Mesendoderm (in vitro differentiated cells): ENCODE measurements at regions not wholly inside any gene's neighbourhood (a gene's known extent, or its start where the extent isn't known, plus 50 kb on each side); places are given as distances from the start of the nearest gene placed in this dataset.

Experiments
- DNase-seq: peaks from one replicate; pipeline ENCODE4 v3.0.0; 2013
- H2AK5ac ChIP-seq: 2 replicates; pipeline ENCODE4 v1.6.1; 2013; ENCODE audit warnings: low read length, inconsistent platforms
- H2BK120ac ChIP-seq: 2 replicates; pipeline ENCODE4 v1.6.1; 2013; ENCODE audit warnings: low read depth, mild to moderate bottlenecking, low read length, moderate library complexity, mixed read lengths
- H2BK15ac ChIP-seq: replicated peaks from 2 replicates; pipeline ENCODE4 v1.6.1; 2013; ENCODE audit warnings: low read depth, mild to moderate bottlenecking, moderate library complexity
- H2BK5ac ChIP-seq: 2 replicates; pipeline ENCODE4 v1.6.1; 2013; ENCODE audit warnings: low read length, inconsistent platforms
- H3K18ac ChIP-seq: 2 replicates; pipeline ENCODE4 v1.6.1; 2013; ENCODE audit warnings: mild to moderate bottlenecking, low read length, mixed read lengths
- H3K23ac ChIP-seq: one replicate; pipeline ENCODE4 v1.6.1; 2013; ENCODE audit warnings: low read length
- H3K27ac ChIP-seq: 2 replicates; pipeline ENCODE4 v1.5.1; 2013; ENCODE audit warnings: low read depth, mild to moderate bottlenecking, inconsistent platforms, low read length, moderate library complexity
- H3K27me3 ChIP-seq: 2 replicates; pipeline ENCODE4 v1.6.1; 2013; ENCODE audit warnings: low read length, control low read depth, mild to moderate bottlenecking, inconsistent platforms; ENCODE audit not compliant: insufficient read depth, poor library complexity
- H3K36me3 ChIP-seq: 2 replicates; pipeline ENCODE4 v1.6.1; 2013; ENCODE audit warnings: low read length, inconsistent platforms; ENCODE audit not compliant: control insufficient read depth, insufficient read depth
- H3K4ac ChIP-seq: one replicate; pipeline ENCODE4 v1.6.1; 2013; ENCODE audit warnings: low read depth, mild to moderate bottlenecking, low read length, moderate library complexity
- H3K4me1 ChIP-seq: 2 replicates; pipeline ENCODE4 v1.6.1; 2013; ENCODE audit warnings: low read depth, low read length, inconsistent platforms; ENCODE audit not compliant: control insufficient read depth
- H3K4me2 ChIP-seq: 2 replicates; pipeline ENCODE4 v1.6.1; 2013; ENCODE audit warnings: low read length
- H3K4me3 ChIP-seq: 2 replicates; pipeline ENCODE4 v1.5.1; 2013; ENCODE audit warnings: mild to moderate bottlenecking, low read length
- H3K56ac ChIP-seq: one replicate; pipeline ENCODE4 v1.6.1; 2013; ENCODE audit warnings: low read length
- H3K79me1 ChIP-seq: 2 replicates; pipeline ENCODE4 v1.6.1; 2013; ENCODE audit warnings: low read length, inconsistent platforms
- H3K79me2 ChIP-seq: 2 replicates; pipeline ENCODE4 v1.6.1; 2013; ENCODE audit warnings: mild to moderate bottlenecking, low read length; ENCODE audit not compliant: control insufficient read depth, insufficient read depth
- H3K9ac ChIP-seq: 2 replicates; pipeline ENCODE4 v1.6.1; 2013; ENCODE audit warnings: low read length, inconsistent platforms
- H4K5ac ChIP-seq: one replicate; pipeline ENCODE4 v1.6.1; 2013; ENCODE audit warnings: low read length
- H4K8ac ChIP-seq: one replicate; pipeline ENCODE4 v1.6.1; 2013; ENCODE audit warnings: low read depth, mild to moderate bottlenecking, control low read depth, low read length, moderate library complexity
- WGBS: extraction: QIAGEN DNeasy Blood & Tissue Kit; methylation state at CpG from one replicate; pipeline ENCODE4 v1.1.7; 2013; ENCODE audit warnings: low lambda C conversion rate, missing lambda C conversion rate; ENCODE audit not compliant: insufficient coverage; ENCODE audit errors: extremely low coverage; 5-methylcytosine and 5-hydroxymethylcytosine counted together

DNA sequence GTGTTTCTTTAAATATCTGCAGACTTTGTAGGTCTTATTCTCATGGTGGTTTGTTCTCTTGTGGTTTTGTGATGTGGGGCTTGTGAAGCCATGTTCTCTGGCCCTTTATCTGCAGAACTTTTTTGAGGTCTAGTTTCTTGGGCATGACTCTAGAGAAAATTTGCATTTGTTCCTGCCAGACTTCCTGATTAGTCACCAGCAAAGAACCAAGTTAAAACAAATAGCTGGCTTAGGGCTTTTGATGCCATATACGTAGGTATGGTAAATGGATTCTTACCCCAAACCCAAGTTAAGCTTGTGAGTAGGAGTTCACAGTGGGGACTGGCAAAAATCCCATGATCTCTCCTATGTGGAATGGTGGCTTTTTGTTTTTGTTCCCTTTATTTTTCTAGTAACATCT lies 68.7 kb upstream of the IRX3 start:
- no peak overlapping the region for H3K27ac ChIP-seq
- H3K18ac ChIP-seq, result no peak overlapping the region
- no peak overlapping the region for H2AK5ac ChIP-seq
- no peak overlapping the region for H4K5ac ChIP-seq
- no peaks in the 10 kb centered on the region for H3K79me1 ChIP-seq
- H3K9ac ChIP-seq, result no peak overlapping the region
- no peak overlapping the region for H3K23ac ChIP-seq
- no peak overlapping the region for H2BK120ac ChIP-seq
- H3K79me2 ChIP-seq, result no peaks in the 10 kb centered on the region
- H3K4me1 ChIP-seq, result no peaks in the 10 kb centered on the region
- H3K4me2 ChIP-seq, result no peak overlapping the region
- no peak for DNase-seq
- no peak overlapping the region for H3K4ac ChIP-seq
- H3K36me3 ChIP-seq, result no peaks in the 10 kb centered on the region
- H3K27me3 ChIP-seq, result no peaks in the 10 kb centered on the region
- H2BK5ac ChIP-seq, result no peak overlapping the region
- no peak overlapping the region for H3K4me3 ChIP-seq
- no CpG with 5 or more reads among the region's 1 CpG for WGBS
- H3K56ac ChIP-seq, result no peak overlapping the region
- no peak overlapping the region for H2BK15ac ChIP-seq
- no peak overlapping the region for H4K8ac ChIP-seq

DNA sequence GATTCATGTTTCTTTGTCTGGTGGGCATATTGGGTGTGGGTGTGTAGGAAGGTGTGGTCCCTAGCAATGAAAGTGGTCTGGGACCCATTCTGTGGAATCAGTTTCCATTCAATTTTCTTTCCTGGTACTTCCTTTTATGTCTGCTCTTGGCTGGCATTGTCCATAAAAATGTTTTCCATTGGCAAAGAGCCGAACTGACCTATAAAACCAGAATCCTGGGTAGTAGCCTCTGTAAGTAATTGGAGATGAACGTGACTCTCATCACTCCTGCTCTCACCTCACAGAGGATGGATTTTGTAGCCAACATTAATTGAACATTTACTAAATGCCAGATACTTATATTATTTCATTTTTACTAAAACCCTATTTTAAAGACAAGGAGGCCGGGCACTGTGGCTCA lies 66.5 kb upstream of the IRX3 start:
- H3K27ac ChIP-seq, result no peak overlapping the region
- H3K4ac ChIP-seq, result no peak overlapping the region
- H3K79me2 ChIP-seq, result no peaks in the 10 kb centered on the region
- no peak overlapping the region for H3K4me3 ChIP-seq
- no peak overlapping the region for H3K9ac ChIP-seq
- H3K56ac ChIP-seq, result no peak overlapping the region
- H3K4me2 ChIP-seq, result no peak overlapping the region
- H3K36me3 ChIP-seq, result no peaks in the 10 kb centered on the region
- no peak for DNase-seq
- no peak overlapping the region for H3K23ac ChIP-seq
- no peak overlapping the region for H3K18ac ChIP-seq
- H3K27me3 ChIP-seq, result no peaks in the 10 kb centered on the region
- WGBS, result no CpG with 5 or more reads among the region's 3 CpGs
- H3K4me1 ChIP-seq, result no peaks in the 10 kb centered on the region
- H2BK5ac ChIP-seq, result no peak overlapping the region
- no peak overlapping the region for H4K5ac ChIP-seq
- no peak overlapping the region for H4K8ac ChIP-seq
- H3K79me1 ChIP-seq, result no peaks in the 10 kb centered on the region
- no peak overlapping the region for H2BK120ac ChIP-seq
- H2AK5ac ChIP-seq, result no peak overlapping the region
- no peak overlapping the region for H2BK15ac ChIP-seq

DNA sequence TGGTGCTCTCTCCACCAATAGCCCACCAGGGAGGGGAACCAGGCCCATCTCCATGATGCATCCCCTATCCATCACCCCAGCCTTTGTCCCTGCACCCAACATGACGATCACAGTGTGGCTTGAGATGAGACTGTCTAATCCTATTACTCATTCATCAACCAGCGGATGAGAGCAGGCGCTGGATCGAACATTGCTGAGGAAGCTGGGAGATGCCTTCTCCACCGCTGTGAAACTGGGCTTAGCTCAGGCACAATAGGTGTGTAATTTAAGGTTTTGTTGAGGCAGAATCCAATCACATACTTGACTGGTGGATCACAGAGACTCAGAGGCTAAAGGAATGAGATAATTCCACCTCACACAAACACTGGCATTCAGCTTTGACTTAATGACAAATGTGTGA lies 64.6 kb upstream of the IRX3 start:
- no peaks in the 10 kb centered on the region for H3K79me1 ChIP-seq
- no peak overlapping the region for H3K4me2 ChIP-seq
- H2BK15ac ChIP-seq, result no peak overlapping the region
- no peaks in the 10 kb centered on the region for H3K36me3 ChIP-seq
- no peak overlapping the region for H3K9ac ChIP-seq
- no peak overlapping the region for H2AK5ac ChIP-seq
- H3K27ac ChIP-seq, result no peak overlapping the region
- no peak overlapping the region for H2BK5ac ChIP-seq
- no peaks in the 10 kb centered on the region for H3K79me2 ChIP-seq
- H4K8ac ChIP-seq, result no peak overlapping the region
- H3K4me1 ChIP-seq, result no peaks in the 10 kb centered on the region
- no CpG with 5 or more reads among the region's 5 CpGs for WGBS
- H3K4ac ChIP-seq, result no peak overlapping the region
- H3K18ac ChIP-seq, result no peak overlapping the region
- H4K5ac ChIP-seq, result no peak overlapping the region
- no peak overlapping the region for H3K23ac ChIP-seq
- no peak overlapping the region for H3K56ac ChIP-seq
- no peak overlapping the region for H3K4me3 ChIP-seq
- DNase-seq, result no peak
- no peak overlapping the region for H2BK120ac ChIP-seq
- H3K27me3 ChIP-seq, result no peaks in the 10 kb centered on the region

DNA sequence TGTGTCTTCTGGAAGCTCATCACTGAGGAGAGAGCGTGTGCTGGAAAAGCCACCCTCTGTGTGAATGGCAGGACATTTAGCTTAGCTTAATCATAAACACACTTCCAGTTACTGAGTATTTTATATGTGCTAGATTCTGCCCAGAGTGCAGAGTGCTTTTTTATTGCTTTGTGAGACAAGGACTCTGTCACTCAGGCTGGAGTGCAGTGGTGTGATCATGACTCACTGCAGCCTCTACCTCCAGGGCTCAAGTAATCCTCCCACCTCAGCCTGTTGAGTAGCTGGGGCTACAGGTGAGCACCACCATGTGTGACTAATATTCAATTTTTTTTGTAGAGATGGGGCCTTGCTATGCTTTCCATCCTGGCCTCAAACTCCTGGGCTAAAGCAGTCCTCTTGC lies 61.4 kb upstream of the IRX3 start:
- no peak overlapping the region for H3K56ac ChIP-seq
- H3K27ac ChIP-seq, result no peak overlapping the region
- H4K5ac ChIP-seq, result no peak overlapping the region
- no CpG with 5 or more reads among the region's 1 CpG for WGBS
- H3K18ac ChIP-seq, result no peak overlapping the region
- H3K4me2 ChIP-seq, result no peak overlapping the region
- no peaks in the 10 kb centered on the region for H3K79me2 ChIP-seq
- H3K4me1 ChIP-seq, result no peaks in the 10 kb centered on the region
- H4K8ac ChIP-seq, result no peak overlapping the region
- no peak overlapping the region for H3K4ac ChIP-seq
- DNase-seq, result no peak
- no peaks in the 10 kb centered on the region for H3K27me3 ChIP-seq
- no peak overlapping the region for H3K4me3 ChIP-seq
- no peak overlapping the region for H2BK120ac ChIP-seq
- H2AK5ac ChIP-seq, result no peak overlapping the region
- H3K36me3 ChIP-seq, result no peaks in the 10 kb centered on the region
- no peak overlapping the region for H3K9ac ChIP-seq
- H2BK15ac ChIP-seq, result no peak overlapping the region
- H3K23ac ChIP-seq, result no peak overlapping the region
- H2BK5ac ChIP-seq, result no peak overlapping the region
- H3K79me1 ChIP-seq, result no peaks in the 10 kb centered on the region

DNA sequence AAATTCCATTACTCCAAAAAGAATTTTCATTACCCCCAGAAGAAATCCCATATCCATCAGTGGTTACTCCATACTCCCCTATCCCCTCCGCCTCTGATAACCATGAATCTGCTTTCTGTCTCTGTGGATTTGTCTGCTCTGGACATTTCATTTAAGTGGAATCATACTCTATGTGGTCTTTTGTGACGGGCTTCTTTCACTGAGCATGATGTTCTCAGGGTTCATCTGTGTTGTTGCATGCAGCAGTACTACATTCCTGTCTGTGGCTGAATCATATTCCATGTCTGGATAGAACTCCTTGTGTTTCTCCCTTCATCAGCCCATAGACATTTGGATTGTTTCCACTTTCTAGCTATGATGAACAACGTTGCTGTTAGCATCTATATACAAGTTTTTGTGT lies 59.5 kb upstream of the IRX3 start:
- H3K27ac ChIP-seq, result no peak overlapping the region

More for the DNA sequence above, 59.5 kb upstream of the IRX3 start:
- Histone ChIP-seq H2BK120ac (no peak overlapping the region), H4K8ac (no peak overlapping the region), H2BK5ac (no peak overlapping the region), H3K4ac (no peak overlapping the region), H3K9ac (no peak overlapping the region), H3K4me2 (no peak overlapping the region), H3K79me2 (no peaks in the 10 kb centered on the region), H3K4me1 (no peaks in the 10 kb centered on the region), H3K23ac (no peak overlapping the region), H3K79me1 (no peaks in the 10 kb centered on the region), H3K56ac (no peak overlapping the region), H3K36me3 (no peaks in the 10 kb centered on the region), H4K5ac (no peak overlapping the region), H3K27me3 (no peaks in the 10 kb centered on the region), H2BK15ac (no peak overlapping the region), H2AK5ac (no peak overlapping the region), H3K18ac (no peak overlapping the region), H3K4me3 (no peak overlapping the region)
- no peak for DNase-seq
- WGBS, result no CpG with 5 or more reads among the region's 3 CpGs
